ENCODE measurements at regions not wholly inside any gene's neighbourhood (a gene's known extent, or its start where the extent isn't known, plus 50 kb on each side); places are given as distances from the start of the nearest gene placed in this dataset.
A peak's percentile ranks its signal among the peaks of the same experiment; 100 is the strongest.

GRCh38 chr11:96482193-96482592, 92.4 kb downstream of the JRKL start:
- Histone ChIP-seq H3K27ac (no peak overlapping the region), H3K4me2 (no peak overlapping the region), H3K9me3 (no peaks in the 10 kb centered on the region; the same call in 2 of the 3 replicates), H3K4me3 (no peak overlapping the region), H3K4me1 (no peaks in the 10 kb centered on the region)
- ChIA-PET CTCF (interaction anchor here (0.7 to 3.9 kb wide), 2 partner anchors 18 to 755 kb away, joined by 3 to 26 read pairs; no protein-coding TSS in a partner anchor), POLR2A (no interaction called here)
- no peak for ATAC-seq
- DNase-seq (ENCODE audit: low read depth in 1 of 2, low spot score in 1 of 2): no peak
- TF ChIP-seq HOXB5 (CRISPR knock-in tag; IDR thresholded peaks at IDR 0.05): no peak
- TF ChIP-seq BHLHE40 (IDR thresholded peaks at IDR 0.05; ENCODE audit: low read depth, low read length): no peak
- TF ChIP-seq BCL3 (IDR thresholded peaks at IDR 0.05): no peak
- TF ChIP-seq NPAS2 (CRISPR knock-in tag; IDR thresholded peaks at IDR 0.05; ENCODE audit: borderline replicate concordance): no peak
- TF ChIP-seq E2F6 (IDR thresholded peaks at IDR 0.05; ENCODE audit: borderline replicate concordance, low read depth): no peak
- TF ChIP-seq RFX5 (IDR thresholded peaks at IDR 0.05): no peak
- no peak for TF ChIP-seq MAZ (IDR thresholded peaks at IDR 0.05; ENCODE audit: borderline replicate concordance, low read depth, low read length)
- TF ChIP-seq FOXS1 (CRISPR knock-in tag; IDR thresholded peaks at IDR 0.05): no peak
- TF ChIP-seq POLR2AphosphoS2 (conservative IDR thresholded peaks at IDR 0.05; ENCODE audit: low read length): no peak
- TF ChIP-seq EHMT2 (IDR thresholded peaks at IDR 0.05; ENCODE audit: low read depth): no peak
- no peak for TF ChIP-seq CBX2 (IDR thresholded peaks at IDR 0.05; ENCODE audit: borderline replicate concordance, low read depth)
- TF ChIP-seq JUN (IDR thresholded peaks at IDR 0.05): no peak
- TF ChIP-seq CBX8 (IDR thresholded peaks at IDR 0.05): no peak
- no peak for TF ChIP-seq SREBF2 (IDR thresholded peaks at IDR 0.05)
- WGBS (ENCODE audit: missing lambda C conversion rate): 50% methylated on average over 2 of the region's 2 CpGs
- no peak for FAIRE-seq

GRCh38 chr11:96483374-96483955, 93.7 kb downstream of the JRKL start:
- DNase-seq (ENCODE audit: low read depth in 1 of 2, low spot score in 1 of 2) (no peak), ATAC-seq (no peak), FAIRE-seq (no peak)
- Histone ChIP-seq H3K4me2 (no peak overlapping the region), H3K27ac (no peak overlapping the region), H3K4me3 (no peak overlapping the region), H3K4me1 (no peaks in the 10 kb centered on the region), H3K9me3 (no peaks in the 10 kb centered on the region)
- ChIA-PET POLR2A (no interaction called here), CTCF (interaction anchor here (3.9 kb wide), 1 partner anchor 20 kb away, joined by 26 read pairs; no protein-coding TSS in a partner anchor)
- TF ChIP-seq POLR2A (IDR thresholded peaks at IDR 0.05; ENCODE audit: low read length): no peak

- ChIA-PET POLR2A (no interaction called here), CTCF (interaction anchor here (3.9 kb wide), 1 partner anchor 20 kb away, joined by 26 read pairs; no protein-coding TSS in a partner anchor)
- Histone ChIP-seq H3K9me3 (no peaks in the 10 kb centered on the region), H3K27ac (no peak overlapping the region), H3K4me3 (no peak overlapping the region), H3K4me2 (no peak overlapping the region), H3K4me1 (no peaks in the 10 kb centered on the region)
- DNase-seq (ENCODE audit: low read depth in 1 of 2, low spot score in 1 of 2) (no peak), ATAC-seq (no peak), FAIRE-seq (no peak)
- TF ChIP-seq RFX5 (IDR thresholded peaks at IDR 0.05): no peak
- TF ChIP-seq HEYL (CRISPR knock-in tag; IDR thresholded peaks at IDR 0.05): no peak
- no peak for TF ChIP-seq EHMT2 (IDR thresholded peaks at IDR 0.05; ENCODE audit: low read depth)
- no peak for TF ChIP-seq KDM5A (IDR thresholded peaks at IDR 0.05)
Measured at GRCh38 chr11:96484361-96484760, 94.5 kb downstream of the JRKL start.

GRCh38 chr11:96486890-96487611, 97.2 kb downstream of the JRKL start:
- no peak for FAIRE-seq
- Histone ChIP-seq H3K4me3 (peak overlapping the region; percentile 28; the same call in 2 of the 3 replicates), H3K27ac (peak overlapping the region in 1 of 2 experiments; percentile 61; a peak in 3 of 6 replicates), H3K4me2 (peak overlapping the region; percentile 73), H3K9me3 (no peaks in the 10 kb centered on the region), H3K4me1 (no peaks in the 10 kb centered on the region)
- ChIA-PET POLR2A (interaction anchor here (0.7 kb wide), 1 partner anchor 1427 kb away, joined by 4 read pairs; no protein-coding TSS in a partner anchor), CTCF (interaction anchor here (1.1 kb wide), 1 partner anchor 23 kb away, joined by 6 read pairs; no protein-coding TSS in a partner anchor)
- WGBS (ENCODE audit: missing lambda C conversion rate): 29% methylated on average over 7 of the region's 13 CpGs
- peak in 1 of 2 experiments; percentile 49 for DNase-seq (ENCODE audit: low read depth in 1 of 2, low spot score in 1 of 2)
- ATAC-seq: peak in 1 of 2 experiments; percentile 73; a peak in 3 of 6 replicates
- TF ChIP-seq BCL3 (IDR thresholded peaks at IDR 0.05) (no peak), CBX8 (IDR thresholded peaks at IDR 0.05) (no peak), MAFK (IDR thresholded peaks at IDR 0.05; ENCODE audit: partially characterized antibody) (no peak), REST (IDR thresholded peaks at IDR 0.05) (no peak), NPAS2 (CRISPR knock-in tag; IDR thresholded peaks at IDR 0.05; ENCODE audit: borderline replicate concordance) (no peak), CTCF (IDR thresholded peaks at IDR 0.05) (no peak)

Data from A549 (cell line).